Inflammatory macrophage treated with lipopolysaccharide for 1 hour (primary cell): ENCODE measurements at regions not wholly inside any gene's neighbourhood (a gene's known extent, or its start where the extent isn't known, plus 50 kb on each side); places are given as distances from the start of the nearest gene placed in this dataset.
"Not testable (repeated sequence)": the region's sequence is repeated elsewhere in the genome, so short reads cannot be mapped to it uniquely, and the experiment has no call there.

Experiments
- DNase-seq, 2 donors: peaks; one replicate each; pipeline ENCODE4 v3.0.0-alpha.2; 2020 to 2022

- no peak for DNase-seq
Observed at GRCh38 chr2:183666031-183666430, 541.8 kb downstream of the NUP35 start.

DNA sequence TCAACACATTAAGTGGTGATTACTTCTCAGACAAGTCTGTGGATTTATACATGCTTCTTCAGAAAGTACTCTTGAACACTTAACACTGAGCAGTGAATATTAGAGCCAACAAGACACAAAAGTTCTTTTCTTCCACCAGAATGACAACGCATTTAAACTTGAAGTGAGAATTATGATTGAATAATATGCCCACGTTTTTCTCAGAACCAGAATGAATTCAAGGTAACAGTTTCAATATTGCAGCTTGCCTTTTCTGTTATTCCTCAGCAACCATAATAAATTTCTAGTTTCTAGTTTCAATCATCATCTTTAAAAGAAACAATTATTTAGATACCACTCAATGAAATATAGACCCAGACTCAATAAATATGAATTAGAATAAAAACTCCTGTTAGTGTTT, 547.0 kb downstream of the NUP35 start:
- DNase-seq, result no peak

DNA sequence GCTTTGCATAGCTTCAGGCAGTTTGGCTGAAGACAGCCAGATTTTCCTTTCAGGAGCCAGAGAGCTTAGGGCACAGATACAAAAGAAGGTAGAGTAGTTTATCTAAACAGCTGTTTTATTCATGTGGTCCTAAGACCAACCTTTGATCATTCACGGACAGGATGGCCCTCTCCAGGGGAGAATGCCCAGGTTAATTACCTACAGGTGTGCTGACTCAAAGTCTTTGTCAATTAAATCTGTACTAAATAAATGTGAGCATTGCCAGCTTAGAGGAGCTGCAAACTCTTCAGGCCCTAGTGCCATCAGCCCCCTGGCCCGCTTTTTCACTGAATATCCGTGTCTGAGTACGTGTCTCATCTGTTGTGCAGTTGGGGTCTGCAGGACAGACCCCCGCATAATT, 554.7 kb downstream of the NUP35 start:
- no peak for DNase-seq

- DNase-seq, result no peak
Observed at GRCh38 chr2:183680573-183680972, 556.3 kb downstream of the NUP35 start.

DNA sequence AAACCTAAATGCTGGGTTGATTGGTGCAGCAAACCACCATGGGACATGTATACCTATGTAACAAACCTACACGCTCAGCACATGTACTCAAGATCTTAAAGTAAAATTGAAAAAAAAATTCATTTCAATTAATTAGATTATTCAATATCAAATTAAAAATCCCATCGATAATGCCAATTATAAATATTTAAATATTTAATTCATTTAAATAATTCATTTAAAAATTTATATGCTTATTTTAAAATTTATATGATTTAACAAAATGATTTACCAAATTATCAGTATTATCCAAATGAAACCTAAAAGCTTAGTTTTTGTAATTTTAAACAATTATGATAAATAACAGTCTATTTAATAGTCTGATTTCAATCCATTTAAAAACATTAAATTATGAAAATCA, 560.4 kb downstream of the NUP35 start:
- no peak for DNase-seq

DNA sequence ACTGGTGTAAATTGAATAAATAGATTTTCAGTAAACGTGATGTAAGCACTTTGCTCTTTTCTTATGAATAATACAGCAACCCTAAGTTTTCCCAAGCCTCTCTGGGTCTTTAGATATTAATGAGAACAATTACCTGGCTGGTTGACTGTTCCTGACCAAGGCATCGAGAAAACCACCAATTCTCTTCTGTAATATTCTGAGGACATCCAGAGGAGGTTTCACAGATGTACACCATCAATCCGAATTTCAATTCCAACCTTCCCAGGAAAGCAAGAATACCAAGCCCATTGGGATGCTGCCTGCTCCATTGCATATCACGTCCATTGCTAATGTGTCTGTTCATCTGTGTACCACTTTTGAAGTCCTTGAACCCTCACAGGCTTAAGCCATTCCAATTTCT, 571.8 kb downstream of the NUP35 start:
- DNase-seq, result no peak

- DNase-seq, result no peak
Observed at GRCh38 chr2:183709829-183710228, 585.6 kb downstream of the NUP35 start.

- DNase-seq, result no peak
Observed at GRCh38 chr2:183718246-183718645, 594.0 kb downstream of the NUP35 start.

DNA sequence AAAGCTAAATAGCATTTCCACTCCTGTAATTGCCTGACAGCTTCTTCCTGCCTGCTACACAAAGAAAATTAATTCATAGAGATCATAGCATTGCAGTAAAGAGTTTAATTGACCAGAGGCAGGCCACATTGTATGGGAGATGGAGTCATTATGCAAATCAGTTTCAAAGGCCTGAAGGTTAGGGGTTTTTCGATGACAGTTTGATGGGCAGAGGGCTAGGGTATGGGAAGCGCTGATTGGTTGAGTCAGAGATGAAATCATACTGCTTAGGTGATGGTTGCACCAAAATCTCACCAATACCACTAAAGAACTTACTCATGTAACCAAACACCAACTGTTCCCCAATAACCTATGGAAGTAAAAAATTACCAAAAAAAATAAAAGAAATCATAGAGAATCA, 599.0 kb downstream of the NUP35 start:
- no peak for DNase-seq

GRCh38 chr2:183729380-183729779, 605.1 kb downstream of the NUP35 start:
- DNase-seq, result no peak

DNA sequence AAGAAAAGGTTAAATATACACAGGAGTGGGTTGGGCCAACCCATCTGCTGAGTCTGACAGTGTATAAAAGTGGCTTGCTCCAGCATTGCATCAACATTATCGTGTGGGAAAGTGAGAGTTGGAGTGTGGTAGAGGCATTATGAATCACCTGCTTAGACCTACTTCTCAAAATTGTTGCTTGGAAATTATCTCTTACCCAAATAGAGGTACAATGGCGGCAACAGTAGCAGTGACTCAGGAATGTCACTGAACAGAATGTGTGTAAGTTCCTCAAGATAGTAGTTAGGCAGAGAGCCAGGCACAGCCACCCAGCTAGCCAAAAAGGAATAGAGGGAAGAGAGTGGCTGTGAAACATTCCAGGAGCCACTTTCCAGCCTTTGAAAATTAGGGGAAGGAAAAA, 616.0 kb downstream of the NUP35 start:
- DNase-seq, result no peak

DNA sequence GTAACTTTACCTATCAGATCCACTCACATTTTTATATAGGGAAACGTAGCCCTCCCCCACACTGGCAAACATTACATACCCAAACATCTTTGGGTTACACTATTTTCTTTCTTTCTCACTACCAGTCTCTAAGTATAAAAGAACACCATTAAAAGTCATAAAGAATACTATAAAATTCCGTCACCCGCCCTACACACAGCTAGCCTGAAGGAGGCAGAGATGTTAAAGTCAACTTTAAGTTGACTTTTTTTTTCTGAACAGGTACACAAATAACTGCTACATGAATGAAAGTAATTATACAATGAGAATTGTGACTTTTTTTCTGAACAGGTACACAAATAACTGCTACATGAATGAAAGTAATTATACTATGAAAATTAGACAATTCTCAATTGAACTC, 628.3 kb downstream of the NUP35 start:
- DNase-seq, result no peak

- DNase-seq, result no peak
Observed at GRCh38 chr2:183759033-183759432, 634.8 kb downstream of the NUP35 start.

DNA sequence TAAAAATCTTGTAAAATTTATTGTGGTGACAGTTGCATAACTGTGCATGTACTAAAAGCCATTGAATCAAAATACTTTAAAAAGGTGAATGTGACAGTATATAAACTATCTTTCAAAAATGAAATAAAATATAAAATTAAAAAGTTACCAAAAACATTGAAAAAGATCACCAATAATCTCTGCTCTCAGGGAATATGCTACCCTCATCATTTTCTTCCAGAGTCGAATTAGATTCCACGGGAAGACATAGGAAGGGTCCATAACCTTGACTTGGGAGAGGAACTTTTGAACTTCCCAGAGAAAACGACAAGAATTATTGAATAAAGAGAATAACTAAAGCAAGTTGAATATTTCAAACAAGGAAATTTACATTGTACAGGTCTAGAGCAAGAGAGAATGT, 649.5 kb downstream of the NUP35 start:
- no peak for DNase-seq

DNA sequence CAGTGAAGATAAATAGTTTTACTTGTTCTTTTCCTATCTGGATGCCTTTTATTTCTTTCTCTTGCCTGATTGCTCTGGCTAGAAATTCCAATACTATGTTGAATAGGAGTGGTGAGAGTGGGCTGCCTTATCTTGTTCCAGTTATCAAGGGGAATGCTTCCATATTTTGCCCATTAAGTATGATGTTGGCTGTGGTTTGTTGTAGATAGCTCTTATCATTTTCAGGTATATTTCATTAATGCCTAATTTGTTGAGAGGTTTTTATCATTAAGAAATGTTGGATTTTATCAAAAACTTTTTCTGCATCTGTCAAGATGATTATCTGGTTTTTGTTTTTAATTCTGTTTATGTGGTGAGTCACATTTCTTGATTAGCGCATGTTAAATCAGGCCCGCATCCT, 655.8 kb downstream of the NUP35 start:
- DNase-seq, result no peak

DNA sequence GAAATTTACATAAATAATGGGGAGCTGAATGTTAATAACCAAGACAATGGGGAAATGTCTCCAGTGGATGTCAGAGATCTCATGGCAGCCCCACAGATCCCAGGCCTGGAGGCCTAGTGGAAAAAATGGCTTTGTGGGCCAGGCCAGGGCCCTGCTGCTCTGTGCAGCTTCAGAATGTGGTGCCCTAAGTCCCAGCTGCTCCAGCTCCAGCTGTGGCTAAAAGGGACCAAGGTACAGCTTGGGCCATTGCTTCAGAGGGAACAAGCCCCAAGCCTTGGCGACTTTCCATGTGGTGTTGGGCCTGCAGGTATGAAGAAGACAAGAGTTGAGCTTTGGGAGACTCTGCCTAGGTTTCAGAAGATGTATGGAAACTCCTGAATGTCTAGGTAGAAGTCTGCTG, 658.2 kb downstream of the NUP35 start:
- DNase-seq, result no peak

- not testable (repeated sequence) for DNase-seq
Observed at GRCh38 chr2:183788796-183789195, 664.6 kb downstream of the NUP35 start.

DNA sequence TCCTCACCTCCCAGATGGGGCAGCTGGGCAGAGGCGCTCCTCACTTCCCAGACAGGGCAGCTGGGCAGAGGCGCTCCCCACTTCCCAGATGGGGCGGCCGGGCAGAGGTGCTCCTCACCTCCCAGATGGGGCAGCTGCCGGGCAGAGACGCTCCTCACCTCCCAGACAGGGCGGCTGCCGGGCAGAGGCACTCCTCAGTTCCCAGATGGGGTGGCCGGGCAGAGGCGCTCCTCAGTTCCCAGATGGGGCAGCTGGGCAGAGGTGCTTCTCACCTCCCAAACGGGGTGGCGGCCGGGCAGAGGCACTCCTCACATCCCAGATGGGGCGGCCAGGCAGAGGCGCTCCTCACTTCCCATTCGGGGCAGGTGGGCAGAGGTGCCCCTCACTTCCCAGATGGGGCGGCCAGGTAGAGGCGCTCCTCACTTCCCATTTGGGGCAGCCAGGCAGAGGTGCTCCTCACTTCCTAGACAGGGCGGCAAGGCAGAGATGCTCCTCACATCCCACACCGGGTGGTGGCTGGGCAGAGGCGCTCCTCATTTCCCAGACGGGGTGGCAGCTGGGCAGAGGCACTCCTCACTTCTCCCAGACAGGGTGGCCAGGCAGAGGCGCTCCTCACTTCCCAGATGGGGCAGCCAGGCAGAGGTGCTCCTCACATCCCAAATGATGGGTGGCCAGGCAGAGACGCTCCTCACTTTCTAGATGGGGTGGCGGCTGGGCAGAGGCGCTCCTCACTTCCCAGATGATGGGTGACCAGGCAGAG, 668.1 kb downstream of the NUP35 start:
- not testable (repeated sequence) for DNase-seq

- no peak for DNase-seq
Observed at GRCh38 chr2:183798535-183798934, 674.3 kb downstream of the NUP35 start.

GRCh38 chr2:183799761-183800160, 675.5 kb downstream of the NUP35 start:
- DNase-seq, result no peak

- no peak for DNase-seq
Observed at GRCh38 chr2:183803596-183803995, 679.4 kb downstream of the NUP35 start.

DNA sequence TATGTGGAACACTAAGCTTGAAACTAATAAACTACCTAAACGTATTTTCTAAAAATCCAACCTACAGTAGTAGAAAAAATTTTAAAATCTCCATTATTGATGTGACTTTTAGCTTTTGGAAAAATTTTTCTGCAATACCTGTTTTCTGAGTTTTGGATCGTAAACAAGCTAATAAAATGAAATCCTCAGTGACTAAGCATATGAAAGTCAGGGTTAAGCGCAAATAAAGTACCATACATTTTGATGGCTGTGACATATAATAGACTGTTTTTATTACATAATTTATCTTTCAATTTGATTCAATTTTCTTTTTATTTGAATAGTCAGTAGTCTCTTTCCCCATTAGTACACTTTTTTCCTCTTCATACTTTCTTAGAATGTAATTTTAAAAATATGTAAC, 683.6 kb downstream of the NUP35 start:
- DNase-seq, result no peak

DNA sequence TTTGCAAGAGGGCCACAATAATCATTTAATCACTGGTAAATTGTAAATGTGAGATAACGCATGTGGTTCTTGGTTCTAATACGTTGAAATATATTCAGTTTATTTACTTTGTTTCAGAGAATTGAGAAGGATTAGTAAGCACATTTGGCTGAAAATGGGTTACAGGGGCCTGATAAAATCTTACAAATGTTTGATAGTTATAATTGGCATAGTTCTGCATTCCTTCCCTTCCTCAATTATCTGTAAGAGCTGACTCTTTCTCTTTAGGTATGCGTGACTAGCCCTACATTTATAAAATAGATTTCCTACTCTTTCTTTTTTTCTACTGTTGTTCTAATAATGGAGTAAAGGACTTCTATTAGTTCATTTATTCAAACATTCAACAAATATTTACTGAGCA, 685.2 kb downstream of the NUP35 start:
- DNase-seq, result no peak

- DNase-seq, result no peak
Observed at GRCh38 chr2:183811281-183811680, 687.0 kb downstream of the NUP35 start.

DNA sequence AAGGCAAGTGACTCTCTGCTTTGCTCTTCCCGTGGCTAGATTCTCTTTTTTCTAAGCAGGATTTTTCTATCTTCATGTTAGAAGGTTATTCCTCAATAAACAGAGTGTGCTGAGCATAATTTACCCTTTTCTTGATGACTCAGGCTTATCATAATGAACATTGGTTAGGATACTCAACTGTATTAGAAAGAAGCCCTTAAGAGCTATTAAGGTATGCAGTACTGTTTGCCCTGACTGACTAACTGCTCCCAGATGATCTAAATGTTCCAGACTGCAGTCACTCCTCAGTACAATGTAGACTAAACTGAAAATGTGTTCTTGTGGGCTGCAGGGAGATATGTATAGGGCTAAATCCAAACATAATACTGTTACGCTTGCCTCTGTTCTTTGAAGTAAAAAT, 687.8 kb downstream of the NUP35 start:
- no peak for DNase-seq
